ENCODE measurements at regions not wholly inside any gene's neighbourhood (a gene's known extent, or its start where the extent isn't known, plus 50 kb on each side); places are given as distances from the start of the nearest gene placed in this dataset.
"Not testable (repeated sequence)": the region's sequence is repeated elsewhere in the genome, so short reads cannot be mapped to it uniquely, and the experiment has no call there.

DNA sequence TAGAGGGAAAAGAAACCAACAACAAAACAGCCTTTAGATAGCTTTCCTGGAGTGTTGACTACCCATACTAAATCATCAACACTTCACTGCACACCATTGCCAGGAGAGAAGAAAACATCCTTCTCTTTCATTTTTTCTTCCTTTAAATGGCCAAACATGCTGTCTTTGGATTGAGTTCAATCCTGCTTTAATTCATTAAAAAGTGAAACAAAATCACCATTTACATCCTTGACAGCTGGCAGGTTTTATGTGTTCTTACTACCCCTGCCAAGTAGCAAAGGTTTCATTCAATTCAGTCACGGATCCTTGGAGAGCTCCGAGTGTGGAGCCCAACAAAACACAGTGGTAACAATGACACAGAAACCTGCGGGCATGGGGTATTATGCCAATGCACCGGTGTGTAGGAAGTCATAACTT lies 568.3 kb downstream of the ANKRD50 start:
- DNase-seq, result no peak

DNA sequence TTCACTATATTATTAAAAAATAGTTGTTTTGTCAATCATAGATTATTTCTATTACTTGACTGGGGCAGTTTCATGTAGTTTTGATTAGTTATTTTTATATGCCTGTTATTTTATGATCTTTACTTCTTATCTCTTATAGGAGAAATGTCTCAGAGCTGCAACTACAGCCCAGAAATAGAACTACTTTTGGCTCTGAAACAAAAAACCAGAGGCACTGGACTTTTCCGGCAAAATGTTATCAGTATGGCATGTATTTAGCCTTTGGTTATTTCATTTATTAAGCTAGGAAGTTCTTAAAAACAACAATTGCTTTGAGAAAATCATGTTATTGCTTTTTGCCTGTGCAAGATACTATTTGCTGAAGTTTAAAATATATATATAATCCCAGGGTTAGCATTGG lies 566.5 kb downstream of the ANKRD50 start:
- no peak for DNase-seq

DNA sequence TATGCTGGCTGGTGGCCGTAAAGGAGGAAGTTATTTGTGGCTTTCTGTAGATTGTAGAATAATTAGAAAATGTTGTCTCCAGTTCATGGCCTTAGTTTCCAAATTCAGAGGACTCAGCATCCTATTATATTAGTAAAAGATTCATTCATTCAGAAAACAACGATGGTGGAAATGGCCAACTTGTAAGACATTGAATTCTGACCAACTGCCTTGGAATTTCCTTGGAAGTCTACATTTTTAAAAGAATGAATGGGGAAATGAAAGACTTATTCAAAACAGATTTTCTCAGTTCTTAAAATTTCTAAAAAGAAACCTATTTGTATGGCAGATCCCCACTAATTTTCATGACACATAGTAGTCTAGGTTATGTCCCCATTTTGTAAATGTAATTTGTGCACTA lies 561.5 kb downstream of the ANKRD50 start:
- DNase-seq, result no peak

DNA sequence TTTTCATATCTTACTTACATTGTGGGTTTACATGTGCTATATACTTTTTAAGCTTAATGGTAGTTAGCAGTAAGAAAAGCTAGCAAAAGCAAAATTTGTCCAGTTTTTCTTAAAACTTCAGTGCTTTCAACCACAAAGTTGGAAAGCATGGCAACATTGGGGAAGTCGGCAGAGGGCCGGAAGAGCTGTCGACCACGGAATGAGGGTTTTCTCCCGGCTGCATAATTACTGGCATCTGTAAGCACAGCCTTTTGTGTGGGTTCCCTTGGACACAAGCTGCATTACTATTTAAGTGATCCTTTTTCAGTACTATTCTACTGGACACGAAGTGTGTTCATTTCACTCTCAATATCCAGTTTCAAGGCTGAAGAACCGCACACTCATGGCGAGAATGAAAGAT lies 560.4 kb downstream of the ANKRD50 start:
- no peak for DNase-seq

DNA sequence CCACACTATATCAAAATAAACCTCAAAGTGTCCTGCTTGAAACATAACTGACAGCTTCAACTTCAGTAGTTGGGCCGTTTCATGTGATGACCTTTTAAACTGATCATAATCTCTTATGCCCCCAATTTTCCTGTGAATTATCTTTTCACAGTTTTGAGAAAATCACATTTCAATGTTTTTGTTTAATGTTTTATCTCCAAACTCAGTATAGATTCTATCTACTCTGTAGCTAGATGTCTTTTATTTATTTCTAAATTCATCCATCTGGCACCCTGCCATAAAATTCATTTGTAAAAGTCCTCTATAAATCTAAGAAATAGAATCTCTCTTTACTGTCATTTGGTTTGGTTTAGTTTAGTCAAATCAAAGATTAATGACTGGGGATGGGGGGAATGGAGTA lies 557.3 kb downstream of the ANKRD50 start:
- DNase-seq, result no peak

DNA sequence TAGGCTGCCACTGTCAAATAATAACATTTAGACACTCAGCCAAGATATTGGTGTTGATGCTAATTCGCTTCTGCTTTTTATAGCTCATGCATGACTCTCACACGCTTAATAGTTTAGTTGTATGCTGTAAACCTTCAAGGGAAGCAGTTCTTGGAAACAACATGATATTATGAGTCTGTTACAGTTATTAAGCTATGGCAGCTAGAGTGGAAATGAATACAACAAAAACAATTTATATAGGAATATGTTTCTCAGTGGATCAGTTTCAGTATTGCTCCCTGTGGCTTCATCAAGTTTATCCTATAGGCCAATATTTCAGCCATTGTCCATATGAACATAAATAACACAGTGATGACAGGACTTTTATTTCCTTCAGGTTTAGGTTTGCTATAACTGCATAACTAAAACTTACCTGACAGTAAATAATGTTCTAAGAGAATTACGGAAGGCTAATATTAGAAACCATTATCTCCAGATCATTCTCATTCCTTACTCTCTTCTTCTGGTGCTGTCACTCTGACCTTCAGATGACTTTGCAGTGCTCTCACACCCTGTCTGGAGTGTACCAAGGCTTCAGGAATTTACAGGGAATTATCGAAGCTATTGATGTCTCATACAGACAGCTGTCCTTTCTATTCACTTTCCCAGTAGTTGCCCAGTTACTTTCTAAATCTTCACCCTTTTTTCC lies 555.0 kb downstream of the ANKRD50 start:
- no peak for DNase-seq

DNA sequence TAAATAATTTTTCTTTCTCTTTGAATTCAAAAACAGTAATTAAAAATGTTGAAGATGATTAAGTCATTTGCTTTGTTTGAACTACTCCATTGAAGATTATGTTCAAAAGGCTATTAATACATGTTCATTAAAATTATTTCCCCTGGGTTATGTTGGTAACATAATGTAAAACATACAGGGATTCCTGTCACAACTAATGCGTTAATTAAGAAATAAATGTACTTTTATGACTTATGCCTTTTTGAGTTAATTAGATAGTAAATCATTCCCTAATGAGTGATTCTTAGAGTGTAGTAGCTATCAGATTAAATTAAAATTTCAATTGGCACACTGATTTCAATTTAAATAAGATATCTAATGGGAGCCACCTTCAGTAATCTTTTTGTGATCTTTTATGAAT lies 549.1 kb downstream of the ANKRD50 start:
- DNase-seq, result no peak

DNA sequence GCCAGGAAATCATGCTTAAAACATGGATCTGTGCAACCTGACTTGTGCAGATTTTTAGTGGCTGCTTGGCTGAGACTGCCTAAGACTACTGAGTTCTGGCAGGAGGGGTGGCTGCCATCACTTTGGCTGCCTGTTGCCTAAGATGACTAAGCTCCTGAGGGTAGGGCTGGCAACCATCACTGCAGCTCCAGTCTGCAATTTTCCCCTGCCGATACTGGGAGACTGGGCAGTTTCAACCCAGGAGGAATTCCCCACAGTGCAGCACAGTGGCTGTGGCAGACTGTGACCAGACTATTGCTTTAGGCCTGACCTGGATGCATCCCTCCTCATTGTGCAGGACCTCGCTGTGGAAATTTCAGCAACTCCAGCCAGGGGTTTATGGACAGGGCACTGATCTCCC lies 544.9 kb downstream of the ANKRD50 start:
- DNase-seq, result no peak

DNA sequence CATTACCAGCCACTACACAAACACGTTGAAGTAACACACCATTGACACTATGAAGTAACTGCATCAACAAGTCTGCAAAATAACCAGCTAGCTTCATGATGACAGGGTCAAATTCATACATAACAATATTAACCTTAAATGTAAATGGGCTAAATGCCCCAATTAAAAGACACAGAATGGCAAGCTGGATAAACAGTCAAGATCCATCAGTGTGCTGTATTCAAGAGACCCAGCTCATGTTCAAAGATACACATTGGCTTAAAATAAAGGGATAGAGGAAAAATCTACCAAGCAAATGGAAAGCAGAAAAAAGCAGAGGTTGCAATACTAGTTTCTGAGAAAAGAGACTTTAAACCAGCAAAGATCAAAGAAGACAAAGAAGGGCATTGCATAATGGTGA lies 543.0 kb downstream of the ANKRD50 start:
- not testable (repeated sequence) for DNase-seq

DNA sequence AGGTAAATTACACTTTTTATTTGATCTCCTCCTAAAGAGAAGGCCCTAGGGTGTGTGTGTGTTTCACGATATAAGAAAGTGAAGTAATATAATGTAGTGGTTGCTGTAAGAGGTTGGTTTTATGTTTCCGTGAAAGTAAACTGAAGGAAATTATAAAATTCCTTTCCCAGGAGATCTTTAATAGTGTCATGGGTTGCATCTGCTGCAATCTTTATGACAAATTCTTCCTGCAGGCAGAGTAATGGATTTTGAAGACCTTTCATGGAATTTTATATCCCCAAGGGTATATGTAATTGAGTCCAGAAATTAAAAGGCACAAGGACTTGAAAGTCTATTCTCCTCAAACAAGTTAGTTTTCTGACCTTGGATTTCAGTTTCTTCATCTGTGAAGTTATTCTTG lies 538.6 kb downstream of the ANKRD50 start:
- no peak for DNase-seq

DNA sequence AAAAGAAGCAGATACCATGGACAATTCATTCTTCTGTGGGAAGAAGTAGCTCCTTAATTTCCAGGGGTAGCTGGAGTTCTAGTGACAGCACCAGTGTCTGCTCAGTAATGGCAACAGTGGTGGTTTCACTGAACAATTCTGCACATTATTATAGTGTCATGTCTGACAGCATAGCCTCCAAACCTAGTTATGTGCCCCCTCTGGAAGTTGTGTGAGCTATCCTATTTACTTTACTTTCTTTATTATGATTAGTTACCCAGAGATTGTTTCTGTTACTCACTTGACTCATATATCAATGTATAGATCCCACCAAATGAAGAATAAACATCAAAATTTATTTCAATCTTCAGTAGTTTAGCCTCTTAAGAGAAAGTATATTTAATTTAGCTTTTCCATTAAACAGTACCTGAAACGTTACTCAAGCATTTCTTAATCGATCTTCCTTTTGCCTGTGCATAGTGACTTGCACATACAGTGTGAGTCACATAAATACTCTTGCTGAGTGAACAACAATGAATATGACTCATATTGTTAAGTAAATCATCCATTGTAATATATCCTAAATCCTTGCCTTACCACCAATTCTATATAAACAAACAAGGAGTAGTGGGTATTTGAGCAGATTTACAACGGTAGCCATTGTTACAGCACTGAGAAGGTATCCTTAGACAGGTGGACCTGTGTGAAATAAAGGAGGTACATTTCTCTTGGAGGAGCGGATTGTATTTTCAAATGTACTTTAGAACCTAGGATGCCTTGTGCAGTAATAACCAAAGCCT lies 534.7 kb downstream of the ANKRD50 start:
- DNase-seq, result no peak

DNA sequence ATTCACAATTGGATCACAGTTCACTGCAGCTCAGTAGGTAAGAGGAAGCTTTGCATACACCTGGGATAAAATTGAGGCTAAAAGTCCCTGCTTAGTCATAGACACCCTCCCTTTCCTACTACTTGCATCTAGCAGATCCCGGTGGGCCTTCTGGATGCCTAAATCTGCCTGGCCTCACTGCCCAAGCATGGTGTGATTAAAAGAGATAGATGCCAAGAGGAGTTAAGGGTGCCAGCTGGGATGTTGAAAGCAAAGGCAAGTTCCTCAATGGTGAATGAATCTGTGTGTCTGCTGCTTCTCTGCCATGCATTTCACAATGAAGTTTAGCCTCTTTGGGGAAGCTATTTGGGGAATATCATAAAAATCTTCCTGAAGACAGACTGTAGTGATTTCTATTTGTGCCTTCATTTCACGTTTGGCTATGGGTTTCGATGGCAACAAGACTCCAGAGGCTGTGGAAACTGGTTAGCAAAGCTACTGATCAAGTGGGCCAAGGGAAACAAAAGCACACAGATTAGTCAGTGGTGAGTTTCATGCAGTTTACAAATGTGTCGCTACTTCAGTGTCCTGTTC lies 534.0 kb downstream of the ANKRD50 start:
- no peak for DNase-seq

DNA sequence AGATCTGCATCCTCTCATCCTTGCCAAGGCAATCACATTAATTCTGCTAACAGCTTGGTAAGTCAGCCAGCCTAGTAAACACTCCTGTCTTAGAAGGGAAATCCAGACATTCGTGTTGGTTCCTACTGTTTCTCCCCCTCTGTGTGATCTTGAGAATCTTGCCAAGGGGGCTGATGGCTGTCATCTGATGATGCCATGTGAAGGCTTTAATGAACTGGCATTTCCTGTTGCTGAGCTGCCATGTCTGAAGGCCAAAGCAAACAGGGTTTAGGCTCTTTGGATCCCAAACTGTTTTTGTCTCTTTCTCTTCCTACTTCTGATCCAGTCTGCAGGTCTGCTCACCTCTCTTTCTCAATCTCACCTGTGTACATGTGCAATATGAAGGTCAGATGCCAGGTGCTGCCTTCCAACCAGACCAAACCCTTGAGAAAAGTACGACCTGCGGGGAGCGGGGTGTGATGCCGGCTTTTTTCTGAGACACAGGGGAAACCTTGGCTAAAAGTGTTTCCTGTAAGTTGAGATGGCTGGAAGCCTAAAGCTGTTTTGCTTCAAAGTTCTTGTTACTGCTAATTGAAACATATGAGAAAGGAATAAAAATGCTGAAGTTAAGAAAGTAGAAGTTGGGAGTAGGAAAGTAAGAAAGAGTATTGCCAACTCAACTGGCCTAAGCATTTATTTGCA lies 532.9 kb downstream of the ANKRD50 start:
- no peak for DNase-seq

DNA sequence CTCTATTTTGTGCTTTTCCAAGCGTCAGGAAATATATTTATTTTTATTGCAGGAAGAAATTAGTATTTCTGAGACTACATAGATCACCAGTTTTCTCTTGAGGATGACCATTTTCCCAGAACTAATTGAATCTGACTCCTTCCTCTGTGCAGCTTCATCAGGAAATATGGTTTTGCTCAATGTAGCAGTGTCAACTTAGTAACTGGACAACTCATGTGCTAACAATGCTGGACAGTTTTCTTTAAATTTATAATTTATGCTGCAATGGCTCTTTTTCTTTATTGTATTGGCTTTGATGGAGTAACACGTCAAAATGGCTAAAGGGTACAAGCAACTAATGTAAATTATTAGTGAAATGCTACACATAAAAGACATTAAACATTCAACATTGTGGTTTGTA lies 531.5 kb downstream of the ANKRD50 start:
- no peak for DNase-seq

DNA sequence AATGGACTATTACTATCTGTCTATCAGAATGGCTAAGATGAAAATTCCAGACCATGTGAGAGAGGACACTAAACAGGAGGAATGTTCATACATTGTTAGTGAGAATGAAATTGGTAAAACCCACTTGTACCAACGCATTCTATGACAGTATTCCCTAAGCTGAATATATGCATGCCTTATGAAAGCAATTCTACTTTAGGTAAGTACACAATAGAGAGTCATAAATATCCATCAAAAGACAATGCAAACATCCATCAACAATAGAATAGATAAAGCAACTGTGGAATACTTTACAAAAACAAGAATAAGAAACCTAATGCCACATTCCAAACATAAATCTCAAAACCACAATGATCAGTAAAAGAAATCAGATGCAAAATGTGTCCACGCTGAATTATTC lies 529.3 kb downstream of the ANKRD50 start:
- no peak for DNase-seq

DNA sequence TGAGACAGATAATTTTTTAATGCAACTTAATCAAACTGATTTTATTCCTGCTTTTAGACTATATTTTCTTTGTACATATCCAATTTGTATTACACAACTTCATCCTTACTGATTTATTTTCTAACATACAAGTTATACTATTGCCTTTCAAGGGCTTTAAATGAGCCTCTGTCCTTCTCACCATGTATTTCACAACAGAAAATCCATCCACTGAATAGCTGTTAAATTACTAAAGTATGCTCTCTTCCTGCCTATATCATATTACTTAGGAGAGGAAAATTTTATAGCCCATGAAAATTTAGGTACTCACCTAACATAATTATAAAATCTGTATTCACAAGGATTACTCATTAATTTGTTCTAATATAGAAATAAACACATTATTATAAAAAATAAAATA lies 528.6 kb downstream of the ANKRD50 start:
- no peak for DNase-seq

DNA sequence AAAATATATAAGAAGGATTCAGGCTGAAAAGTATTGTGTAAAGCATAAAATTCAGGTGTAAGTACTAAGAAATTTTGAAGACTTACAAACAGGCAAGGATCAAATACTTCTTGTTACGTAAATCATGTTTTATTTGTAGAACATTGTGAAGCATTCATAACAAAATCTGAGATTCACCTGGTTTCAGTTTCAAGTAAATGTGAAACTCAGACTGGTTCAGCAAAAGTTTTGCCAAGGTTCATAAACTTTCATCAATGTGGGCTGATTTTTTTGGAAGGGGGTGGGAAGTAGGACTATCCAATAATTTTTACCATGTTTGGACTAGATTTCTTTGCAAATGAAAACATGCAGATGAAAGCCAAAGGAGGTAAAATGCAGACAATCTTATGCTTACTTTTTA lies 527.7 kb downstream of the ANKRD50 start:
- no peak for DNase-seq

DNA sequence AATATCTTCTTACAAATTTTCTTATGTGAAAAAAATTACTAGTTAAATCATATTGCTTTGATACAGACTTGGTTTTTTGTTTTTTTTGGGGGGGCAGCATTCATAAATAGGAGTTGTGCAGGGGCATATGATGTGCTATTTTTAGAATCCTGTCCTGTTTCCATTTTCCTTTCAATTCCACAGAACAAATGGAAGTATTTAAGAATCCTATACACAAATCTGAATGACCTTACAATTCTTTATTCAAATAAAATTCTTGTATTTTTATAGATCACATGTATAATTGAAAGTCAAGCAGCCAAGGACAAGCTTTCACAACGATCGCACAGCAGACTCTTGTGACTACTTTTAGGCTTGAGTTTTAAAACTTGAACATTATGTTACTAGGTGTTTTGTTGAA lies 523.9 kb downstream of the ANKRD50 start:
- DNase-seq, result no peak

DNA sequence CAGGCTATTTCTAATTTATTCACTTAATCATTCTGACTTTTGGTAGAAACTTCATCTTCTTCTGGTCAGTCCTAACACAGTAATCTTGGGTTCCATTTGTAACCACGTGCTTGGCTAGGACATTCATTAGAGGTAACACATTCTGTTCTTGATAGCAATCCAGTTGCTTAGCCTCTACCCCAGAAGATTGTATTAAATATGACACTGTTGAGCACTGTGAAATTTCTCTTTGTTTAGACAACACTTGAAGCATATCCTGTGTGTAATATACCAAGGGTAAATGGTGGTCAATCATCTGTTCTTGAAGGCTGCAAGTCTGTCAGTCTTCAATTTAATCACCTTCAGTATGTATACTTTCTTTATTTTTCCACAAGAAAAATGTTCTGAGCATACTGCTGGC lies 523.0 kb downstream of the ANKRD50 start:
- DNase-seq, result no peak

DNA sequence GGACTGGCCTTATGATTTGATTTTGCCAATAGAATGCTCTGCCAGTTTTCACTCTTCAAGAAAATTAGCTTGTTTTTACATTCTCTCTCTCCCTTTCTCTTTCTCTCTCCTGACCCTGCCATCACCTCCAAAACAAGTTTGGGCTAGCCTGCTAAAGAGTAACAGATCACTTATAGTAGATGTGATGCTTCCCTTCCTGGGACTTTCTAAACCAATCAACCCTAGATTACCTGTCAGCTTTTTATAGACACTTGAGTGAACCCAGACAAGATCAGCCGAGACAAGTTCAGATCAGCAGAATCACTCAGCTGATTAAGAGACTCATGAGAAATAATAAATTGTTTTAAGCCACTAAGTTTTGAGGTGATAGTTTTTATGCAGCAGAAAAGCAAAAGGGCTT lies 521.2 kb downstream of the ANKRD50 start:
- DNase-seq, result no peak

DNA sequence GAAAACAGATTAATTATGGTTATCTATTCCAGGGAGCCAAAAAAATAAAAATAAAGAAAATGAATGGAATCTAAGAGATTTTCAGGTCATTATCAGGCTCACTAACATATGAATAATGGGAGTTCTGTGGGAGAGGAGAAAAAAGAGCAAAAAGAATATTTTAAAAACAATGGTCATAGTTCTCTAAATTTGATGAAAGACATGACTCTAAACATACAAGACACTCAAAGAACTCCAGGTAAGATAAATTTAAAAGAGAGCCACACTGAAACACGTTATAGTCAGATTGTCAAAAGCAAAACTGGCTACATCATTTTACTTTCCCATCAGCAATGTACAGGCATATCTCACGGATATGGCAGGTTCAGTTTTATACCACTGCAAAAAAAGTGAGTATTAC lies 520.0 kb downstream of the ANKRD50 start:
- no peak for DNase-seq

DNA sequence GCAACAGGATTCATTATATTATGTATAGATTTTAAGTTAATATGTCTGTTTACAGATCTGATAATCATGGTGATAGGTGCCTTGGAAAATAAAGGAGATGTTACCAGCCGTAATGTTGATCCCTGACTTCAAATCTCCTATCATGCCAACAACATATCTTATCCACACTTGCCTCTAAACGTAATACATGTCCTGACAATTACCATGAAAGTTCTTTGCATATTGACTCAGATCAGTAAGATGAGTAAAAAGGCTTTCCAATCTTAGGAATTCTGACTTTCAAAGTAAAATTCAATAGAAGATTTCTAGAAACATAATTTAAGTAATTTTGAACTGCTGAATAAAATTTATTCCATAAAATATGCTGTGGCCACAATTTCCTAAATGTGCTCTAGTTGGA lies 513.3 kb downstream of the ANKRD50 start:
- no peak for DNase-seq

DNA sequence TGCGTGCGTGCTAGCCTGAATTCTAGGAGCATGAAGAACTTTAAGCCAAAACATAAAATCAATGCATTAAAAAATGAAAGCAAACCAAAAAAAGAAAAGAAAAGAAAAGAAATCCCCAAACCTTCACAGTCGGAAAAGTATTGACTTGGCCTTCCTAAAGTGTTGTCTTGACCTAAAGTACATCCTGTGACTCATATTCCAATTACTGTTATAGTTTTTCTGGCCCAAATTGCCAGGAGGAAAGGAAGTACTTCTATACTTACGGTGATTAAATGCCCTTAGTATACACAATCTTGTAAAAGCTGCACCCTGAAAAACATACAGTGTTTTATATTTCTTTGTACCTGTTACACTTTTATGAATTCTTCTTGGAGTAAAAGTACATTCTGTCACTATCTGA lies 512.8 kb downstream of the ANKRD50 start:
- no peak for DNase-seq

DNA sequence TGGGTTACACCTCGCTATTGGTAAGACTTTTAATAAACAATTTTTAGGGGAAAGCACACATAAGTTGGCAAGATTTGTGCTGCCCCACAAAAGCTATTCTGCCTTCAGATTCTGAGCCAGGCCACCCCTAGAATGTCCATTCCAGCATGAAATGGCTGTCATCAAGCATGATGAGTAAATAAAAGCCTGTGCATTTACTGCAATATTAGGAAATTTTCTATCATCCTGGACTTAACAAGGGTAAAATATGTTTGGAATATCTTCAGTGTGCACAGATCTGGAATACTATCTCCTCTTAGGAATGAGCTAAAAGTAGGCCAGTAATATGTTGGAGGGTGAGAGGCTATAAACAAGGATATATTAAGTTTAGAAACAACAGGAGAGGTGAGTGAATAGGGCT lies 510.9 kb downstream of the ANKRD50 start:
- no peak for DNase-seq
